HG03108 (cell line): ENCODE measurements at regions not wholly inside any gene's neighbourhood (a gene's known extent, or its start where the extent isn't known, plus 50 kb on each side); places are given as distances from the start of the nearest gene placed in this dataset.

Experiments
- ATAC-seq: cut with Tn5 transposase; IDR thresholded peaks from one replicate; pipeline ENCODE4 v1.9.1; 2021; ENCODE audit warnings: moderate library complexity; ENCODE audit not compliant: unreplicated experiment

DNA sequence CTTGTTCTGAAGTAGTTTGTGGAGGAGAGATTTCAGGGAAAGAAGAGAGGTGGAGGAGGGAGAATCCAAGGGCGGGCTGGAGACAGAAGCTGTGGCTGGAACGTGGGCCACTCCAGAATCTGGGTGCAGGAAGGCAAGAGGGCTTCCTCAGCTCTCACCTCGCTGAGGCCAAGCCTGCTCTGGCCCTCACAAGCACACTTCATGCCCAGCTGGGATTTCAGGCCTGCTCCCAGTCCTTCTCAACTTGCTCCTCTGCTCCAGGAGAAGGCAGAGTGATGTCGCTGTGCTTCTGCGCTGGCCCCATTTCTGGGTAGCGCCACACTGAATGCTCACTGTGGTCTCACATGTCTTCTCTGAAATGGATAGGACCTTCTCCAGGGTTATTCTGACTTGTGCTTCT lies 328.8 kb downstream of the FGF9 start:
- ATAC-seq = no peak

DNA sequence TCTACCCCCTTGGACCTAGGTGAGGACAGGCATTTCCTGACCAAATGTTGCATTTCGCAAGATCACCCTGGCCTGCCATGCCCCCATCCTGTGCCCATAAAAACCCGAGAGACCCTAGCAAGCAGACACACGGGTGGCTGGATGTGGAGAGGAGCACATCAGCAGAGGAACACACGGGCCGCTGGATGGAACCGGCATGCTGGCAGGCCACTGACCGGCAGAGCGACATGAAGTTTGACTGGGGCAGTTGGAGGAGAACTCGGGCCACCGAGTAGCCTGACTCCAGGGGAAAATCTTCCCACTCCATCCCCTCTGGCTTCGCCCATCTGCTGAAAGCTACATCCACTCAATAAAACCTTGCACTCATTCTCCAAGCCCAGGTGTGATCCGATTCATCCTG lies 329.3 kb downstream of the FGF9 start:
- ATAC-seq = no peak

DNA sequence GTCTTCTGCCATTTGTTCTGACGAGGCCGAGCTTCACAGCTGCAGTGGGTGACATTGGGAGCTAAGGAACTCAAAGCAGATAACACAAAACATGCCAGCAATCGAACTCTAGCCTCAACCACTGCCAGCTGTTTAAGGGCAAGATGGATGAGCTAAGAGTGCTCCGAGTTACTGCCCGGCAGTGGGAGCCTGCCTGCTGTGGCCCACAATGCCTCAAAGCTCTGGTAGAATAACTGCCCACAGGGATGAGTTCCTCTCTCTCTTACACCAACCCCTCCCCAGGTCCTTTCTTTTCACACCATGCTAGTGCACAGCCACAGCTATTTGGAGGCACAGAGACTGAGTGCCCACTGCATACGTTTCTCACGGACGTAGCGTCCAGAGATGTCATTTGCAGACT lies 330.5 kb downstream of the FGF9 start:
- ATAC-seq = no peak

DNA sequence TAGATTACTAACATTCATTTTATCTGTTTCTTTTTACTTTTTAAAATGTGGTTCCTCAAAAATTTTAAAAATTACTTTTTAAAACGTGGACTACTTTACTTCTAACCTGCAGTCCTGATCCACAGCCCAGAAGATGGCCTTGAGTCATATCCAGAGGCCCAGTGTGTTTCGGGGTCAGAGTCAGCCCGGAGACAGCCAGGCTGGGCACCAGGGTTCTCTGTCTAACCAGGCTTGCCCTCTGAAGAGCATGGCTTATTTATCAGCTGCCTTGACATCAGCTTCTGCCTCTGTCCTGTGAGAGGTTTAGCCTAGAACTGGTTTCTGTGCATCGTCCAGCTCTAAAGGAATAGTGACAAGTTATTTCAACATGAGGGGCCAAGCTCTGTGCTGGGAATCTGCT lies 332.0 kb downstream of the FGF9 start:
- ATAC-seq = no peak

DNA sequence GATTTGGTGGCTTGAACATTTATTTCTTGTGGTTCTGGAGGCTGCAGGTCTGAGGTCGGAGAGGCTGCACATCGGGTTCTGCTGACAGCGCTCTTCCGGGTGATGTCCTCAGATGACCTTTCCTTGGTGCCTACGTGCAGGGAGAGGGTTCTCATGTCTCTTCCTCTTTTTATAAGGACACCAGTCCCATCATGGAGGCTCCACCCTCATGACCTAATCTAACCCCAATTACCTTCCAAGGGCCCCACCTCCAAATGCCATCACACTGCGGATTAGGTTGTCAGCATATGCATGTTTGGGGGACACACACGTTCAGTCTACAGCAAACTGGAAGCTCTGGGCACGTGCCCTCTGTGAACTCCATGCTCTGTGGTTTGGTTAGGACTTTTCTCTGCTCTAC lies 338.6 kb downstream of the FGF9 start:
- no peak for ATAC-seq

DNA sequence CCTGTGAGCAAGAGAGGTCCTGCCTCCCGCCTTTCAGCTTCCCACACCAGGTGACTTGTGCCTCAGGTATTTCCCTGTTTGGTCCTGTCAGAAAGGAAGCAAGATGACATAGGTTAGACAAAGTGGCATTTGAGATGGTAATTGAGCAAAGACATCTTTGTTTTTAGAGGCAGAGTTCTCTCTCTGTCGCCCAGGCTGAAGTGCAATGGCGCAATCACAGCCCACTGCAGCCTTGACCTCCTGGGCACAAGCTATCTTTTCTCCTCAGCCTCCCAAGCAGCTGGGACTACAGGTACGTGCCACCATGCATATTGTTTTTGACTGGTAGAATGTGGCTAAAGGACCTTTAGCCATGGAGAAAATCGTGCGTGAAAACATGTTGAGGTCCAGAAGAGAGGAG lies 339.1 kb downstream of the FGF9 start:
- no peak for ATAC-seq

DNA sequence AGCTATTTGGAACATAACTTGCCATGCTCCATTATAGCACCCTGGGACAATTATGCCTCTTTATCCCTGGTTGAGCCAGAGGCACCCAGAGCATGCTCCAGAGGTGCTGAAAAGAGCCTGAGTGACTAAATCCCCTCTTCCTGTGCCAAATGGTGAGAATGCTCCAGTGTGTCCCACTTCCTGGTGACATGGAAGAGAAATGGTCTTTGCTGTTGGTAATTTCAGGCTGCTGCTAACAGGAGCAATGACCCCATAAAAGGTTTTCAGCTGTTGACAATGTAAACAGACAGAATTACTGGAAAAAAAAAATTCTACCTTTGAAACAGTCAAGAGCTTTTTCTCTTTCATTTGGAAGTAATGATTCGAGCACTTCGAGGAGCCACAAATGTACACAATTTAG lies 341.8 kb downstream of the FGF9 start:
- ATAC-seq = no peak

DNA sequence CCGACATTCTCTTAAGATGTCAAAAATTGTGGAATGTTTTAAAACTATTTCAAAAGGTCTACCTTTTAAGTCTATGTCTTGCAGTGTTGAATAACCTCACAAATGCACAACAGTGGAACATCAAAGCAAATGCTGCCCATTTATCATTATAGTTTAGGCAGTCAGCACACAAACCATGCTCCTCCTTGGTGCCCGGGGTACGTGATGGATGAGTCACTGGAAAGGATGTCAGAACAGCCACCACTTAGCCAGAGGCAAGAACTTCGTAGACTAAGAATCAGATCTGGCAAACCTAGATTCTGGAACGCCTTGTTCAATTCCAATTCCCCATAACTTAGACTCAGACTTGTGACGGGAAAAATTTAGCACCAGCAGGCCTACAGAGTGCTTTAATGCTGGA lies 343.6 kb downstream of the FGF9 start:
- no peak for ATAC-seq

DNA sequence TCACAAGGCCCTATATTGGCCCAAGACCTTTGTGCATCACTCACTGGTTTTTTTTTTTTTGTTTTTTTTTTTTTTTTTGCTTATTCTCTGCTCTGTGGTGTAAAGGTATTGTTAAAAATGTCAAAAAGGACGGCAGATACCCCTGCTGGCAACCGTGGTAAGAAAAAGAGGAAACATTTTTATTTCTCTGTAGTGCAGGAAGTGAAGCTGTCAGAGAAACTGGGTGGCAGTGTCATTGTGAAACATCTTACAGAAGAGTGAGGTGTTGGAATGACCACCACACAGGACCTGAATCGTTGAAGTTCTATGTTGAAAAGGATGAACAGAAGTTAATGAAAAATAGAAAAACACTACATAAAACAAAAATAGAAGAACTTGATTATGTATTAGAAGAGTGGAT lies 346.4 kb downstream of the FGF9 start:
- ATAC-seq = peak; percentile 90

DNA sequence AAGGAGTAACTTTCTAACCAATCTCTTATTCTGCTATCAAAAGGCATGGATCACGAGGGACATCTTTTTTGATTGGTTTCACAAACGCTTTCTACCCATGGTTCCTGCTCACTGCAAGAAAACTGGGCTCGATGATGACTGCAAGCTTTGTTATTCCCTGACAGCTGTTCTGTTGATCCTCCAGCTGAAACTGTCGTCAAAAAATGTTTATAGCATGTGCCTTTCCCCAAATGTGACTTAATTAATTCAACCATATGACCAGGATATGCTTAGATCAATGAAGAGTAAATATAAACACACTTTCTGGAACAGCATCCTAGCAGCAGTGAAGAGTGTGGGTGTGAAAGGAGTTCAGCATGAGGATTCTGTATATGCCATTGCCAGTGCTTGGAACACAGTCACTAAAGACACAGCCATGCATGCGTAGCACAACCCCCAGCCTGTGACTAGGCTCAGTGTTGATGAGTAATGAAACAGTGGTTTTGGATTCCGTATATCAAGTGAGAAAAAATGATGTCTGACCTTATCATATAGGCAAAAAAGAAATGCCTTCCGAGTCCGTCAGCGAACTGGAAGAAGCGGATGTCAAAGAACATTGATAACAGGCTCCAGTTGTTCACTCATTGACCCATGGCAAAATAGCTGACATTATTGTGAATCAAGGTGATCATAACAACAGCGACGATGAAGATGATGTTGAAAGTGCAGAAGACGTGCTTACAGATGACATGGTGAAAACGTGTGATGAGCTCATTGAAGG lies 347.4 kb downstream of the FGF9 start:
- ATAC-seq = no peak

DNA sequence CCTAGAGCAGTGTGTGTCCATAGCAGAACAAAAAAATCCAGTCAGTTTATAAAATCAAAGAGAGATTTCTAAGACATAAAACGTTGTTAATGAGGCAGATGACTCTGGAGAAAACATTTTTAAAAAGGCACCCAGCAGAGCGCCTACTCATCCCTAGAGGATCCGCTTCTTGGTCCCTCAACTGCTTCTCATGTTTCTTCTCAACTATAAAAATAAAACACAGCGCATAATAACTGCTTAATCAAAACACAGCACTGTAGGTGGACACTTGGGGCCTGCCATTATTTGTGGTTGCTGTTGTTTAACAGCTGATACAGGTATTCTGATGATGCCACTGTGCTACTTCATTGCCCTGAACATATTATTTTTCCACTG lies 347.9 kb downstream of the FGF9 start:
- ATAC-seq = no peak

DNA sequence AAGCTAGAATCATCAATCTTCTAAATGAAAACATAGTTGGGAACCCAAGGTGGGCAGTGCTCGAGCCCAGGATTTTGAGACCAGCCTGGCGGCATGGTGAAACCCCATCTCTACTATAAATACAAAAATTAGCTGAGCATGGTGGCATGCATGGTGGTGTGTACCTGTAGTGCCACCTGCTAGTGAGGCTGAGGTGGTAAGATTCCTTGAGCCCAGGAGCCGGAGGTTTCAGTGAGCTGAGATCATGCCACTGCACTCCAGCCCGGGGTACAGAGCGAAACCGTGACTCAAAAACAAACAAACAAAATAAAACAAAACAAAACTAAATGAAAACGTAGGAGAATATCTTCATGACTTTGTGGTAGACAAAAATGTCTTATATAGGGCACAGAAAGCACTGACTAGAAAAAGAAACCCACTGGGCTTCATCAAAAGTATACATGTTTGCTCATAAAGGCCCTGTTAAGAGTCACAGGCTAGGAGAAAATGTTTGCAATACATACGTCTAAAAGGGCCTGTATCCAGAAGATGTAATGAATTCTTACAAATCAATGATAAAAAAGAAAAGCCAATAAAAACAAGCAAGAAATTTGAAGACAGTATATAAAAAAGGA lies 353.6 kb downstream of the FGF9 start:
- ATAC-seq = no peak

DNA sequence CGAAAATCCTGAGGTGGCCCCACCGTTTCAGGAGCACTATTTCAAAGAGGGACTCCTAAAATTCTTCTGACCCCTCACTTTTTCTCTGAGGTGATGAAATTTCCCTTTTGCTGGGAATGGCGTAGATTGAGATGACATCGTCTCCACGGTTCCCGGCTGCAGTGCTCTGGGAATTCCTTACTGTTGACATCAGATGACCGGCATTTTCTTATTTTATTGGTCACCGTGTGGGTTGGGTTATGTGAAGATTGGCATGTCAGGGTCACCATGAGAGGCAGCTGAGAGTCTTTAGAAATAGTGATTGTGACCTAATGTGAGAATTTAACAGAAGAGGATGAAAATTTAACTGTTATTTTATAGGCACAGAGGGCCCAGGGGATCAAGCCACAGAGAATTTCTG lies 356.7 kb downstream of the FGF9 start:
- ATAC-seq = no peak

DNA sequence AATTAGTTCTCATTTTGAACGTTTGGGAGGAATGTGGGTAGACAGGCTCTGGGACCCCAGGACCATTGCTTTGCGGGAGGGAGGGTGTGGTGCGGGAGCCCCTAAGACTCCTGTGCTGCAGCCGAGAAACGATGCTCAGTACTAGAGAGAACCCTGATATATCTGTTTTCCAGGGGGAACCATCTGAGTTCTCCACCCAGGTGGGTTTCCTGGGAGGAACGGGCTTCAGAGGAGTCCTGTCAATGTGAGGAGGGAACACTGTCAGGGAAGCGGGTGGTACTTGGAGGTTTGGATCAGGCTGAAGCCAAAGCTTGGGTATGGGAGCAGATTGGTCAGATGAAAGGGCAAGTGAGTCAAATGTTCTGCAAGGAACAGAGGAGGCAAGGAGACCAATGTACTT lies 358.0 kb downstream of the FGF9 start:
- no peak for ATAC-seq

DNA sequence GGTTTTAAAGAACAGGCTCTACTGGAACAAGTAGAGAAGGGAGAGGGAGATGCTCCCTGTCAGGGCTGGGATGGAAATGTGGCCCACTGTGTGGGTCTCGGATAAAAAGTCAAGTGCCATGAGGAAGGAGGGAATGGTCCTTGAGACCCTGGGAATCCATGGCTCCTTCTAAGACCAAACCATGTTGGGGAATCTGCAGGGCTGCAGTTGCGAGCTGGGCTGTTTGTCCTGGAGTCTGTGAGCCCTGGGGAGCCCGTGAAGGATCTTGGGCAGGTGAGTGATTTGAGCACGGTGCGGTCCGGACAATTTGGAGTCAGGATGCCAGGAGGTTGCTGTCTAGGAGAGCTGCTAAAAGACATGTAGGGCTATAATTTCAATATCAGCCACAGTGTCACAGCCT lies 359.4 kb downstream of the FGF9 start:
- ATAC-seq = no peak

DNA sequence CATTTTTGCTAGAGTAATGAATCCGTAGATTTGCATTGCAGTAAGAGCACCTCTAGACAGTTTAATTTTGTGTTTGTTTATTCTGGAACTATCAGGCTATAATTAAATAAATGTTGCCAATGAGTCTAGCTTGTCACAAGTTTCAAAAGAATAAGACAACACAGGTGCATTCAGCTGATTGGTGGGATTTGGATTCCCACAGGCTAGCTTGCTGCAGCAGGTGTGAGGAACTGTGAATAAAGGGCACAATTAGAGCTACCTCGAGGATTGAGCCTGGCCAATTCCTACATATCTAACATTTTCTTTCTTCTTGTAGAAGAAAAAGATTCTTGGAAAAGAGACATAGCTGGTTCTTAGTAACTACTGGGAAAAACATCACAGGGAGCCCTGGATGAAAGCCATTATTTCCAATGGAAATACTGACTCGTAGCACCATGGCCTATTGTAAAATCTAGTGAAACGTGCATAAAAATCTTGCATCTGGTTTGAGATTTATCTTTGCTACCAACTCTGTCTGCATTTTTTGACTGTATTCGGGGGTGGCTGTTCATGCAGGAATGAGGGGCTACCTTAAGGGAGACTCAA lies 360.9 kb downstream of the FGF9 start:
- no peak for ATAC-seq

DNA sequence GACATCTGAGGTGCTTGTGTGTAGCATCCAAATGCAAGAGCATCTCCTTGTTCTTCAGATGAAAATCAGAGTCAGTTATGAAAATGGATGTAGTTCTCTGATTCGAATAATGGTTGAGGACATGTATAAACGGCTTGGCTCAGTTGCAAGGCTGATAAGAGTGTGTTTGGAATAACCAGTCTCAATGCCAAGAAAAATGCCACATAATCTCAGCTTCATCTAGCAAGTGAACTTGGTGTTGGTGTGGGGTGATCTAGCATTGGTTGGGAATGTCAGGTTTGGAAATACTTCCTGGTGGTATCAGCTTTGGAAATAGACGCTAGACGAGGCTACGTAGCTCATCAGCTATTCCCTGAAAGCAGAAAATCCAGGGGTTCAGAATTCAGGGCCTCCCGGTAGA lies 362.0 kb downstream of the FGF9 start:
- ATAC-seq = no peak

DNA sequence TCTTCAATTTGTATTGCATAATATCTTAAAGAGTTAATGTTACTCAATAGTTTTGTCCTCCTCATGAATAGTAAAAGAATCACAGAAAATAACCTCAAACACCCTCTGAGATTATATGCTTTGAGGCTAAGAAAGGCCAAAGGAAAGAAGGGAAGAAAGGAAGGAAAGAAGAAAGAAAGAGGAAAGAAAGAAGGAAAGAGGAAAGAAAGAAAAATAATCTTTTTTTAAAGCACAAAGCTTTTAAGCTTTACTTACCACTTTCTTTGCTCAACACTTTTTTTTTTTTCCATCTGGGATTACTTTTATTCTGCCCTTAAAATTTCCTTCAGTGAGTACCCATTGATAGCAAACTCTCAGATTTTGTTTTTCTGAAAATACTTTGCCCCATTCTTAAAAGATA lies 369.1 kb downstream of the FGF9 start:
- no peak for ATAC-seq

DNA sequence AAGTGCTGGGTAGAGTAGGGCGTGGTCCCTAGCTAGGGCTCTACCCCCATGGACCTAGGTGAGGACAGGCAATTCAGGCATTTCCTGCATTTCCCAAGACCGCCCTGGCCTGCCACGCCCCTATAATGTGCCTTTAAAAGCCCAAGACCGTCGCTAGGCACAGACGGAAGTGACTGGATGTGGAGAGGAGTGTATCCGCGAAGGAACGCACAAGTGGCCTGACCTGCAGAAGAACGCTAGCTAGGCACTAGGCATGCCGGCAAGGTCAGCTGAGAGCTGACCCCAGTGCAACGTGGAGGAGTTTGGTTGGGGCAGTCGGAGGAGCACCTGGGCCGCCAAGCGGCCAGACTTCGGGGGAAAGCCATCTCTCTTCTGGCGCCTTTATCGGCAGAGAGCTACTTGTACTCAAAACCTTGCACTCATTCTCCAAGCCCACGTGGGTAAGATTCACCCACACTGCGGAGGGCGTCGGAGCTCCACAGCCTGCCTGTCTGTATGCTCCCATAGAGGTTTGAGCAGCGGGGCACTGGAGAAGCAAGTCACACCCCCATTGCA lies 370.0 kb downstream of the FGF9 start:
- no peak for ATAC-seq

DNA sequence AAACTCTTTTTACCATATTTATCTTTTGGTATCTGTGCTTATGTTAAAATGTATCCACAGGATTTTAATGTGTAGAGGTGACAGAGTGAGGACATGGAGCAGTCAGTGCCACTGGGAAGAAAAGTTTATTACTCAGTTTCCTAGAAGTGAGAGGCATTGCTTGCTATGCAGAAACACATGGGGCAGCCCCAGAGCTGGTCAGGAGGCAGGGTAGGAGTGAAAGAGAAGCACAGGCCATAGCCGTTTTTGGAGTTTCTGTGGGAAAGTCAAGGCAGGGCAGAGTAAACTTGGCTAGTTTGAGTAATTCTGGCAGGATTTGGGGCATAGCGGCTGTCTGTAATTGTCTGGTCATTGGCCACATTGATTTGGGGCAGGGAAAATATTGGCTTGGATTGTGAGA lies 370.9 kb downstream of the FGF9 start:
- ATAC-seq = no peak

DNA sequence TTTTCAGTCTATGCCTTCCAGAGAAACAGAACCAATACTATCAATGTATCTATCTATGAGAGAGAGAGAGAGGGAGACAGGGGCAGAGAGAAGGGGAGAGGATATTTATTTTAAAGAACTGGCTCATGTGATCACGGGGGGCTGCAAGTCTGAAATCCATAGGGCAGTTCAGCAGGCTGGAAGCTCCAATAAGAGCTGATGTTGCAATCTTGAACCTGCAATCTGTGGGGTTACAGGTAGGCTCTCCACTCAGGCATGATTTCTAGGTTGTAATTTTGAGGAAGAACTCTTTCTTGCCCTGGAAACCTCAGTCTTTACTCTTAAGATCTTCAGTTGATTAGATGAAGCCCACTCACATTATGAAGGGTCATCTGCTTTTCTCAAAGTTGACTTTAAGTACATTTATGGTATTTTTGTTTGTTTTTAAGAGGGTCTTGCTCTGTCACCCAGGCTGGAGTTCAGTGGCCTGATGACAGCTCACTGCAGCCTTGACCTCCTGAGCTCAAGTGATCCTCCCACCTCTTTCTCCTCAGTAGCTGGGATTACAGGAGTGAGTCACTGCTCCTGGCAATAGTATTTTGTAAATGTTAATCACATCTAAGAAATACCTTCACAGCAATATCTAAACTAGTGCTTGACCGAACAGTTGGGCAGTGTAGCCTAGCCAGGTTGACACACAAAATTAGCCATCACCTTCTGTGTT lies 376.4 kb downstream of the FGF9 start:
- ATAC-seq = no peak

DNA sequence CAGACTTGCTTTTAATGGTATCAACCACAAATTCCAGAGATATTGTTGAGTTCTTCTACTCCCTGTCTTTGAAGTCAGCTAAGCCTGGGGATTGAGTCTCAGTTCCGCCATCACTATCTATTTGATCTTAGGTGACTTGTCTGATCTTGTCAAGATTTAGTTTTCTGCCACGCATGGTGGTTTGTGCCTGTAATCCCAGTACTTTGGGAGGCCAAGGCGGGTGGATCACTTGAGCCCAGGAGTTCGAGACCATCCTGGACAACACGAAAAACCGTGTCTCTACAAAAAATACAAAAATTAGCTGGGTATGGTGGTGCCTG lies 376.9 kb downstream of the FGF9 start:
- ATAC-seq = no peak
